Gastroesophageal sphincter (tissue), 3 donors: ENCODE measurements at regions not wholly inside any gene's neighbourhood (a gene's known extent, or its start where the extent isn't known, plus 50 kb on each side); places are given as distances from the start of the nearest gene placed in this dataset.

ENCODE experiments used
- CTCF ChIP-seq, 4 experiments: fragments of 200-600 bp in 2 of 4; fragments of 450-650 bp in 2 of 4; sonication (generic) in 1 of 4; IDR thresholded peaks; one replicate each; pipeline ENCODE4 v1.5.1; 2017 to 2019; ENCODE audit warnings: antibody characterized with exemption in 4 of 4, mild to moderate bottlenecking in 2 of 4, moderate library complexity in 2 of 4
- EP300 ChIP-seq: sonication (generic); formaldehyde crosslinking; IDR thresholded peaks from one replicate; pipeline ENCODE4 v1.6.1; 2017; ENCODE audit warnings: antibody characterized with exemption, mild to moderate bottlenecking
- POLR2A ChIP-seq, 2 donors: fragments of 450-650 bp; IDR thresholded peaks; one replicate each; pipeline ENCODE4 v1.6.1; 2017; ENCODE audit warnings: antibody characterized with exemption in 2 of 2, mild to moderate bottlenecking in 2 of 2, moderate library complexity in 1 of 2
- POLR2AphosphoS5 ChIP-seq: sonication (generic); formaldehyde crosslinking; IDR thresholded peaks from one replicate; pipeline ENCODE4 v1.6.1; 2017; ENCODE audit warnings: antibody characterized with exemption

GRCh38 chr12:61029516-61029915 is 1230.7 kb upstream of the USP15 start:
- no peak for TF ChIP-seq CTCF (IDR thresholded peaks at IDR 0.05)
- no peak for TF ChIP-seq POLR2A (IDR thresholded peaks at IDR 0.05)
- no peak for TF ChIP-seq POLR2AphosphoS5
- TF ChIP-seq EP300, result no peak
